ENCODE measurements at regions not wholly inside any gene's neighbourhood (a gene's known extent, or its start where the extent isn't known, plus 50 kb on each side); places are given as distances from the start of the nearest gene placed in this dataset.
A peak's percentile ranks its signal among the peaks of the same experiment; 100 is the strongest.

GRCh38 chr13:40243982-40244381 is 422.5 kb downstream of the FOXO1 start:
- DNase-seq (no peak), ATAC-seq (ENCODE audit: low read depth) (no peak)
- H3K4me1 Mint-ChIP-seq: no peaks in the 10 kb centered on the region
- H3K36me3 Mint-ChIP-seq (ENCODE audit: low read depth): no peaks in the 10 kb centered on the region
- H3K27ac Mint-ChIP-seq: no peak overlapping the region
- CTCF ChIA-PET: no interaction called here
- POLR2A ChIA-PET: interaction anchor here (0.6 kb wide), 1 partner anchor 174 kb away, joined by 6 read pairs; no protein-coding TSS in a partner anchor
- H3K9me3 Mint-ChIP-seq: peaks cover 6% of the 10 kb centered on the region
- no peak for TF ChIP-seq CTCF (IDR thresholded peaks at IDR 0.05)
- H3K27me3 Mint-ChIP-seq: no peaks in the 10 kb centered on the region
- no peak overlapping the region for H3K4me3 Mint-ChIP-seq
- intact Hi-C loops (cut with micrococcal nuclease): no loop called here

DNA sequence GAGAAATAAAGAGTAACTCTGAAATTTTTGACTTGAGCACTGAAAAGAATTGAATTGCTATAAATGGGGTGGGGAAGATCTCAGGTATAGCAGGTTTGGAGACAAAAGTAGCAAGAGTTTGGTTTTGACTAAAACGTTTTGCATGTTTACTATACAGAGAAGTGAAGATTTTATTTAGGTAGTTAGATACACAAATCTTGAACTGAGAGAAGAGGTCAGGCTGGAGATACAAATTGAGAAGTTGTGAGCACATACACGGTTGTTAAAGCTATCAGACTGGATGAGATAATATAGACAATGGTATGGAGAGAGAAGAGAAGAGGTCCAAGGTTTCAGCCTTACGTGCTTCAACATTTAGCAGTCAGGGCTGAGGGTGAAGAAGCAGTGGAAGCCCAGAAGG is 420.9 kb downstream of the FOXO1 start:
- Mint-ChIP-seq H3K27me3 (no peaks in the 10 kb centered on the region), H3K27ac (no peak overlapping the region), H3K9me3 (peaks cover 8% of the 10 kb centered on the region), H3K4me3 (no peak overlapping the region), H3K4me1 (no peaks in the 10 kb centered on the region), H3K36me3 (ENCODE audit: low read depth) (no peaks in the 10 kb centered on the region)
- ChIA-PET CTCF (no interaction called here), POLR2A (no interaction called here)
- DNase-seq (no peak), ATAC-seq (ENCODE audit: low read depth) (no peak)
- no peak for TF ChIP-seq CTCF (IDR thresholded peaks at IDR 0.05)
- intact Hi-C loops (cut with micrococcal nuclease): no loop called here

- DNase-seq: no peak
- H3K27me3 Mint-ChIP-seq: no peaks in the 10 kb centered on the region
- H3K4me1 Mint-ChIP-seq: peaks cover 11% of the 10 kb centered on the region
- no peak for ATAC-seq (ENCODE audit: low read depth)
- no peak overlapping the region for H3K27ac Mint-ChIP-seq
- TF ChIP-seq CTCF (IDR thresholded peaks at IDR 0.05): no peak
- H3K9me3 Mint-ChIP-seq: peaks cover 8% of the 10 kb centered on the region
- H3K4me3 Mint-ChIP-seq: no peak overlapping the region
- intact Hi-C loops (cut with micrococcal nuclease): no loop called here
- CTCF ChIA-PET: no interaction called here
- no peaks in the 10 kb centered on the region for H3K36me3 Mint-ChIP-seq (ENCODE audit: low read depth)
- POLR2A ChIA-PET: no interaction called here
Measured at GRCh38 chr13:40247845-40248244, 418.6 kb downstream of the FOXO1 start.

GRCh38 chr13:40251343-40252032 is 415.0 kb downstream of the FOXO1 start:
- intact Hi-C loops (cut with micrococcal nuclease): loop anchor here (1.0 kb wide), 1 partner anchor 414 kb away; no protein-coding TSS in a partner anchor
- POLR2A ChIA-PET: no interaction called here
- no peak for TF ChIP-seq CTCF (IDR thresholded peaks at IDR 0.05)
- Mint-ChIP-seq H3K36me3 (ENCODE audit: low read depth) (no peaks in the 10 kb centered on the region), H3K9me3 (peaks cover 8% of the 10 kb centered on the region), H3K27ac (peak overlapping the region; percentile 27), H3K4me3 (no peak overlapping the region), H3K27me3 (no peaks in the 10 kb centered on the region), H3K4me1 (peaks cover 12% of the 10 kb centered on the region)
- ATAC-seq (ENCODE audit: low read depth) (peak; percentile 69), DNase-seq (no peak)
- CTCF ChIA-PET: interaction anchor here (1.4 kb wide), 1 partner anchor 31 kb away, joined by 3 read pairs; no protein-coding TSS in a partner anchor

- no peak for DNase-seq
- no peak for TF ChIP-seq CTCF (IDR thresholded peaks at IDR 0.05)
- H3K36me3 Mint-ChIP-seq (ENCODE audit: low read depth): no peaks in the 10 kb centered on the region
- H3K9me3 Mint-ChIP-seq: peaks cover 8% of the 10 kb centered on the region
- peaks cover 12% of the 10 kb centered on the region for H3K4me1 Mint-ChIP-seq
- intact Hi-C loops (cut with micrococcal nuclease): no loop called here
- CTCF ChIA-PET: interaction anchor here (1.4 kb wide), 1 partner anchor 32 kb away, joined by 3 read pairs; no protein-coding TSS in a partner anchor
- H3K27me3 Mint-ChIP-seq: no peaks in the 10 kb centered on the region
- POLR2A ChIA-PET: no interaction called here
- H3K27ac Mint-ChIP-seq: no peak overlapping the region
- ATAC-seq (ENCODE audit: low read depth): no peak
- no peak overlapping the region for H3K4me3 Mint-ChIP-seq
Measured at GRCh38 chr13:40252241-40252640, 414.2 kb downstream of the FOXO1 start.
